HPDE6-E6E7 (cell line): ENCODE measurements at regions not wholly inside any gene's neighbourhood (a gene's known extent, or its start where the extent isn't known, plus 50 kb on each side); places are given as distances from the start of the nearest gene placed in this dataset.
"Not testable (repeated sequence)": the region's sequence is repeated elsewhere in the genome, so short reads cannot be mapped to it uniquely, and the experiment has no call there.

ENCODE experiments used
- DNase-seq: peaks from one replicate; pipeline ENCODE4 v3.0.0; 2011; ENCODE audit warnings: missing footprints; ENCODE audit errors: extremely low spot score

DNA sequence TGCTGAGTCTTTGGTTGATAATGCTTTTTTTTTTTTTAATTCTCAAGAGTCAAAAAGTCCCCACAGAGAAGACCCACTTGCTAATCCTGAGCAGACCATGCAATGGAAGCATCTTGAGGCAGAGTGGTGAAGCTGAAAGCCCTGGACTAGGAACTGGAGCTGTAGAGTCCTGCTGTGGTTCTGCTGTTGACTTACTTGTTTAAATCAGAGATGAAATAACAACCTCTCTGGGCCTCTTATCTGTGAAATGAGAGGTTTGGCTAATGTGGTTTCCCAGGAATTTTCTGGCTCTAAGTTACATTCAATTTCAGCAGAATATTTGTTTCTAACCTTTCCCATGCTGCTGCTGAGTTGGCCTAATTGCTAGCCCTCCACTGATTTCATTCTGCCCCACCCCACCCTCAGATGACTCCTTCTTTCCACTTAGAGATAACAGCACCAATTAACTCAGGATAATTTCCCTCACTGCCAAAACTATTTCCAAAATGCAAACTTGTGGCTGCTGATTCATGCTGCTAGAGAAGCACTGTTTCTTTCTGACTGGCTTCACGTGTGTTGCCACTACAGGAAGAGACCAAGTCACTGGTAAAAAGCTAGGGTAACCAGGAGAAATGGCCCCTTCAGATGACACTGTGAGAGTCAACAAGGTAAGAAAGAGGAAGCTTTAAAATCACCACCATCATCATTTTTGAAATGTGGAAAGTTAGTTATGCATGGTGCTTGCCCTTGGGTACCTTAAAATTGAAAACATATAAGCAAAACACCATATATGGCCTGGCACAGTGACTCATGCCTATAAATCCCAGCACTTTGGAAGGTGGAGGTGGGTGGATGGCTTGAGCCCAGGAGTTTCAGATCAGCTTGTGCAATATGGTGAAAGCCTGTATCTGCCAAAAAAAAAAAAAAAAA is 326.4 kb downstream of the DCHS2 start:
- peak; percentile 11 for DNase-seq

GRCh38 chr4:154160519-154161301 is 330.9 kb downstream of the DCHS2 start:
- DNase-seq, result no peak

DNA sequence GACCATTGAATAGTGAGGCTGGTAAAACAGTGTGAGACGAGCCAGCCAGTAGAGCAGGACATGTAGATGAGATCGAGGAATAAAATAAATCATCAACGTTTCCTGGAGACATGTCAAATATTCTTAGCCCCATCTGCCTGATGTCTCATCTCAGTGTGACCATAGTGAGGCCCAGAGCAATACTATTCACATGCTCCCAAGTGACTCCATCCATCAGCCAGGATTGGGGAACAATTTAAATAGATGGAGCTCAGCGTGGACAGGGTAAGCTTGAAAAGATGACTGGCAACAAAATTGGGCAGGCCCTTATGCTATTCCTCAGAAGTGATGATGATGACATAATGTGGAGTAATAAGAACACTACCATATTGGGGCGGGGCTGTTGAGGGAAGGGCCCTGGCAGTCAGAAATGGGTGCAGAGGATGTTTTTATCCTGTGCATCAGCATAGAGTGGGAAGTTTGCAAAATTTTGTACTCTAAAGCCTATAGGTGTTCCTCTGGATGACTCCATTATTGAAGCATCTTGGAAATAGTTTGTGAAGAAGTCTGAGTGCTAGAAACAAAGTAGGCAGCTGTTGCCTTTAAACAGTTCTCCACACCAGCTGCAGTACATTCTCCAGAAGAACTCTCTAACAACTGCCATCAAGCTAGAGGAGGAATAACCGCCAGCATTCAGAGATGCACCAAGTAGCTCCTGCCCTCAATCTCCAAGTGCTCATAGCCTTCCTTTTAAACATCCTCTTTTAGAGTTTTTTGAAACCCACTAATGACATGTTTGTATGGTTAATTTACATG is 333.0 kb downstream of the DCHS2 start:
- no peak for DNase-seq

DNA sequence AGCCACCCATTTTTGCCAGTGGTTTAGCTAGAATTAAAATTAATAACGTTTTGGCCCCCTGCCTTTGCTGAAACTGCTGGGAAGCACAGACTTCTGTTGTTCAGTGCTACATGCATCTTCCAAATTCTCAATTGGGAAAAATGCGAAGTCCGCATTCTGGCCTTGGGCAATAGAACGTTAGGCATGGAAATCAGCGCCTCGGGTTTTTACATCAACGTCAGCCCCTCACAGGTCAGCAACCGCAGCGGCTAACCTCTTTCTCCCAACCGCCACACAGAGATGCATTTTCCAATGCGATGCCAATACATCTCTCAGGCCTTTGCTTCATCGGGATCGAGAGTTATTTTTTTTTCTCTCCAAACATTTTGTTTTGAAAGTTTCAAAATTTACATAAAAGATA is 339.1 kb downstream of the DCHS2 start:
- no peak for DNase-seq

GRCh38 chr4:154149236-154149635 is 342.4 kb downstream of the DCHS2 start:
- DNase-seq, result not testable (repeated sequence)

GRCh38 chr4:154143720-154144119 is 347.9 kb downstream of the DCHS2 start:
- DNase-seq, result no peak

DNA sequence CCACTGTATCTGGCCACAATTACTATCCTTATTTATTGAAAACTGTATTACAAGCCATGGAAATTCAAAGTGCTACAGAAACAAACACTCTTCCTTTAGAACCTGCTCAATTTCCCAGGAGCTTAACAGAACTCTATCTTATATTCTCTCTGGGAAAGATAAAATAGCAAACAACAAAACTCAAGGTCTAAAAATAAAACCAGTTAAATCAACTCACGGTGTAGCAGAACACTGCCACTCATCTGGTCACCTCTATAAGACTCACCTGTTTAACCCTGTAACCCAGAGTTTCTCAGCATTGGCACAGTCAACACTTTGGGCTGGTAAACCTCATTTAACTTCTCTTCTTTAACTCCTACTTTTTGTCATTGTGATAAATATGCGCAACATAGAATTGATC is 348.9 kb downstream of the DCHS2 start:
- no peak for DNase-seq

DNA sequence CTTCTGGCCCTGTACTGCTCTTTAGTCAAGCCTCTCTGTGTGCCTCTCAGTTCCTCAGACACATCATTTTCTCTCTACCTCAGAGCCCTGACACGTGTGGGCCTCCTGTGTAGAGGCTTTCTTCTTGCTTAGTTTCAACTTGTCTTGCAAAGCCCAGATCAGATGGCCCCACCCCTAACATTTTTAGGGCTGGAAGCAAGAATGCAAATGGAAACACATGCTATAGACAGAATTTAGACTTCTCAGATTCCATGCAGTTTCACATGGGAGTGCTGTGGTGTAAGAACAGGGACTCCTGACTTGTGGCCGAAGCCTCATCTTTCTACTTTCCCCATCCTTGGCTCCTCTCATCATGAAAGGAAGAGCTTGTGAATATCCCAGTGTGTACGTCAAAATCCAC is 350.7 kb downstream of the DCHS2 start:
- no peak for DNase-seq

DNA sequence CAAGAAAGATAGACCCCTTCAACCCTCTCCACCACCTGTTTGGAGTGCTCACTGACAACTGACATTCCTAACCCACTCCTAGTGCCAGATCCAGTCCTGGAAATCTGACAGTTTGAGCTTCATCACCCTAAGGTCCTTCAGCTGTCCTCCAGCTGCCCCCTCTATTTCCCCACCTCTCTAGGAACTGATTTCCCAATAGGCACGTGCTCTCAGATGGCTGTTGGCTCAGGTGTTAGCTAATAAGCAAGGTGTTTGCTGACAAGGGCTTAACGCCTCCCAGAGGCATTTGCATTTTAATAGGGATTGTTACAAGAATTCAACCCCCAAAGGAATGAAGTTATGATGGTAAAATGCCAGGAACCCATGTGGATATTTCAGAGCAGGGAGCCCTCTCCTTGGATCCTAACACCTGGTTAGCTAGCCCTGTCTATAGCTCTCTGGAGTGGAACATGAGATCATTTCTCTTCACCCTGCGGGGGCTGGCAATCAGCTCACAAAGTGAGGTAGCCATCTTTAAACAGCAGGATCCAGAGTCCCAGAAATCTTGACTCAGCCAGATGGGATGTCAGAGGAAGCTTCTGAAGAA is 348.5 kb upstream of the SFRP2 start:
- DNase-seq, result no peak

GRCh38 chr4:154135576-154135975 is 346.7 kb upstream of the SFRP2 start:
- no peak for DNase-seq

DNA sequence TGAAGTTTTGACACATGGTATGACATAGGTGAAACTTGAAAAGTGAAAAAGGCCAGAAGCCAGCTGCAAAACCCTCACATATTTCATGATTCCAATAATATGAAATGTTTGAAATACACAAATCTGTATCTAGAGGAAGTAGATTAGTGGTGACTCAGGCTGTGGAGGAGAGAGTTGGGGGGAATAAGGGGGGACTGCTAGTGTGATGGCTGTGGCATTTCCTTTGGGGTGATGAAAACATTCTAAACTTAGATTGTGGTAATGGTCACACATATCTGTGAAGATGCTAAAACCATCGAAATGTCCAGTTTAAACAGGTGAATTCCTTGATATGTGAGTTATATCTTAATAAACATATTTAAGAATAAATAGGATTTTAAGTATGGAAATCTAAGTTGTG is 343.5 kb upstream of the SFRP2 start:
- DNase-seq, result no peak

DNA sequence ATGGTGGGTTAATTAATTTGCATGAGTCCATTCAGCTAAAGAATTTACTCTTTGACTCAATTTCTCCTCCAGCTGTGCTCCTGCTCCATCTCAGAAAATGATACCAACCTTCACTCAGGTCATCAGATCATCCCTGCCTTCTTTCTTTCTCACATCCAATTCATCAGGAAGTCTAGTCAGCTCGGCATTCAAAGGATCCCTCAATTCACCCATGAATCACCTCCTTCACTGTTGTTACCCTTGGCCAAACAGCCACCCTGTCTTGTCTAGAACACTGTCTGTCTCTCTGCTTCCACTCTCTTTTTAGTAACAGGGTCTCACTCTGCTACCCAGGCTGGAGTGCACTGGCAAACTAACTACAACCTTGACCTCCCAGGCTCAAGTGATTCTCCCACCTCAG is 337.4 kb upstream of the SFRP2 start:
- DNase-seq, result no peak

DNA sequence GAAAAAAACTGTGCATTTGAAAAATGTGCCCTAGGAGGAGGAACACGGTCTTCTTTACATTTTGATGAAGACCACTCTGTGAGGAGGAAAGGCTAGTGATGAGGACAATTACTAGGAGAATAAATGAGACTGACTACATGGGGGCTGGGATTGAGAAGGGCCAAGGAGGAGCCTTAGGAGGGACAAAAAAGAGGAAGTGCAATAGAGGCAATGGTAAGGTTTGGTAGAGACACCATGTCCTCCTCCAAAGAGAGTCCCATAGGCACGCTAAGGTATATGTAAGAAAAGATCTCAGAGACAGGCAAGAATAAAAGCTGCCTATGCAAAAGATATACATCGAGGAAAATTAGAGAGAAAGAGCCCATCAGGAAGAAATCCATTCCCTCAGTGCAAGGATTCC is 336.5 kb upstream of the SFRP2 start:
- DNase-seq, result no peak

DNA sequence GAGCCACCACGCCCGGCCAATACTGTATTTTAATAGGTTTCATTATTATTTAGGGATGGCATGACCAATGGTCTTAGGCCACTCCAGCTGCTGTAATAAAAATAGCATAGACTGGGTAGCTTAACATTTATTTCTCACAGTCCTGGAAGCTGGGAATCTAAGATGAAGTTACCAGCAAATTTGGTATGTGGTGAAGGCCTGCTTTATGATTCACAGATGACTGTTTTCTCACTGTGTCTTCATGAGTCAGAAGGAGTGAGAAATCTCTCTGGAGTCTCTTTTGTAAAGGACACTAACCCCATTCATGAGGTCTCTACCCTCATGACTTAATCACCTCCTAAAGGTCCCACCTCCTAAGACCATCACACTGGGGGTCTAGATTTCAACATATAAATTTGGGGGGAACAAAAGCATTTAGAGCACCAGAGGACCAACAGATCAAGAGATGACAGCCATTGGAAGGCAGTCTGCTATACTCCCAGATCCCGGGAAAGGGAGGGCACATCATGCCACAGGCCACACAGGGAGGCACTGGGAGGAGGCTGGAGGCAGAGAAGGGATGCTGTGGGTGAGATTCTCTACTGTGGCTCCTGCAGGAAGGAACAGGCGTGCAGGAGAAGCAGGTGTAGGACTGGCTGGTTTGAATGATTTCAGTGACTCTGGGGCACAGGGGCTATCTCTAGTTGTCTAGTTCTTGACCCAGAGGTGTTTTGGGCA is 335.8 kb upstream of the SFRP2 start:
- peak; percentile 40 for DNase-seq

- DNase-seq, result no peak
These were observed 335.0 kb upstream of the SFRP2 start for GRCh38 chr4:154123897-154124296.

- no peak for DNase-seq
These were observed 331.9 kb upstream of the SFRP2 start for GRCh38 chr4:154120690-154121345.

DNA sequence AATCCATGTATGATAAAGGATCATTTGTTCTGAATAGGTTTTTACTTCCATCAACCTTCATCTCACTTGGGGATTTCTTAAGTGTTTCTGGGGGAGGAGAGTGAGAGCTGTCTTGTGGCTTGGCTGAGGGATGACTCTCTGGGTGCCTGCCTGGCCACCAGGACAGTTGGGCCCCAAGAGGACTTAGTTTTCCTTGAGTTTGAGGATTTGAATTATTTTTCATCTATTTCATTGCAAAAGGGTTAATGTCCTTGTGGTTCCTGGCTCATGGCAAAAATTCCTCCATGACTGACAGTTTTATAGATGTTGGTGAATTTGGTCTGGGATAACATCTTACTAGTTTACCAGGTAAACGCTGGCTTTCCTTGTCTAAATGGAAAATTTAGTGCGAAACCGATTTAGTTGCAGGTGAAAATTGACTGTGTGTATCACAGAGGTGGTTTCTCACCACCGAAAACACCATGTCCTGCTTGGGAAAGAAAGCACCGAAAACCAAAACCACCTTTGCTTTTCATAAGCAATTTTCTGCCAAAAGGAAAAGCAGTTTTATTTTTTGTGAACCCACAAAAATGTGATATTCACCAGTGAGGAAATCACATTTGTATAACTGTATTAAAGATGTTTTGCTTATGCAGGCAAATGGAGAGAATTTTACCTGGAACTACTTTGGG is 331.3 kb upstream of the SFRP2 start:
- no peak for DNase-seq

DNA sequence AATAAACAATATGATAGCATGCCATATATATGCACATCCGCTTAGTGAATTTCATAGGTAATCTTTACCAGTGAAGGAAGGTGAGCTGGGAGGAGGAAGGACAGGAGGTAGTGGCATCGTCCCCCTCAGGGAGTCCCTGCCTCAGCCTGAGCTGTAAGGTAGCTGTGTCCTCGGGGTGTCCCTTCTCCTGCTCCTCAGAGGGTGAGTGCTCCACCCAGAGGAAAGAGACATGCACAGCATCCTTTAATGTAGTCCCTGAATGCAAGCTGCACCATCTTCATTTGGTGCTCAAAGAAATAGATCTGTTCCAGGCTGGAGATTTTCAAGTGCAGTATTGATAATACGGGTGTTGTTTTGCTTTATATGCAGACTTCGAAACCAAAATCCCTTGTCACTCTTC is 330.4 kb upstream of the SFRP2 start:
- no peak for DNase-seq

DNA sequence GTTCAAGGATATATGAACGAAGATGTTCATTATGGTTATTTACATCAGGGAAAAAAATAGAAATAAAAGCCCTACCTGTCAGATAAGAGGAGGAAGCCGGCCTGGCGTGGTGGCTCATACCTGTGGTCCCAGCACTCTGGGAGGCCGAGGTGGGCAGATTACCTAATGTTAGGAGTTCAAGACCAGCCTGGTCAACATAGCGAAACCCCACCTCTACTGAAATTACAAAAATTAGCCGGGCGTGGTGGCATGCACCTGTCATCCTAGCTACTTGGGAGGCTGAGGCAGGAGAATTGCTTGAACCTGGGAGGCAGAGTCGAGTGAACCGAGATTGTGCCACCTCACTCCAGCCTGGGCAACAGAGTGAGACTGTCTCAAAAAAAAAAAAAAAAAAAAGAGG is 328.8 kb upstream of the SFRP2 start:
- DNase-seq, result not testable (repeated sequence)

- DNase-seq, result no peak
These were observed 318.5 kb upstream of the SFRP2 start for GRCh38 chr4:154107337-154107736.
